ENCODE measurements at regions not wholly inside any gene's neighbourhood (a gene's known extent, or its start where the extent isn't known, plus 50 kb on each side); places are given as distances from the start of the nearest gene placed in this dataset.

- TF ChIP-seq CTCF (IDR thresholded peaks at IDR 0.05) (no peak), EZH2phosphoT487 (IDR thresholded peaks at IDR 0.05) (no peak)
These were observed 93.0 kb upstream of the RPL38 start for GRCh38 chr17:74110467-74110866.

Data from neural progenitor cell (in vitro differentiated cells).